GM19395 (cell line): ENCODE measurements at regions not wholly inside any gene's neighbourhood (a gene's known extent, or its start where the extent isn't known, plus 50 kb on each side); places are given as distances from the start of the nearest gene placed in this dataset.

Source experiments
- ATAC-seq: cut with Tn5 transposase; IDR thresholded peaks from one replicate; pipeline ENCODE4 v1.9.1; 2021; ENCODE audit warnings: mild to moderate bottlenecking, moderate library complexity; ENCODE audit not compliant: unreplicated experiment

- ATAC-seq, result no peak
These were observed 189.8 kb upstream of the GRIK2 start for GRCh38 chr6:101203664-101204063.

DNA sequence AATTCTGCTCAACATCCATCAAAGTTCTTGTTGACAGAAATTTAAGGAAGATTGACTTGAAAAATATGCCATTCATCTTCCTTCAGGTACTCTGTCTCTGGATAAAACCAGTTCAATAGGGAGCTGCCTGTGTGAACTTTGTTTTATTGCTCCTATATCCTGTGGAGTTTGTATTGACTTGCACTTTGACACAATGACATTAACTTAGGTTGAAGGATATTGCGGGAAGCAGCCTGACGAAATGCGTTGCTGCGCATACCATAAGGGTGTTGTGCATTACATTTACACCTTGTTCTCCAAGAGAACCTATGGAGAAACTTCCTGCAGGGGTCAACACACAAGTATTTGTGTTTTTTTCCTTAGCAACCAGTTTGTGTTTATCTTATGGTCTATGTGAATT is 185.4 kb upstream of the GRIK2 start:
- ATAC-seq, result no peak

DNA sequence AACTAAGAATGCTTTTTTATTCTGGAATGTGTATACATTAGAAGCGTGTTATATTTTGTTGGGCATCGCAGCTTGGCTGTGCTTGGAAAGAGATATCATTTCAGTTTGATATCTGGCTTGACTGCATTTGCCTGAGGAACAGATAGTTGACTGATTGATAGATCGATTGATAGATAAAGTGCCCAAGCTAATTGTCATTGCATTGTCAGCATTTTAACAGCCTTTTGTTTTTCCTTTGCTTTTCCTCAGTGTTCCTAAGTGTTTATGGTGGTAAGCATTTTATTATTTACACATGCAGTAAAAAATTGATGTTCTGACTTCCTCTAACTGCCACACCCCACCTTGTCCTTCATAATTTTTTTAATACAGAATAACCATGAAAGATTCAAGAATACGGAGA is 180.9 kb upstream of the GRIK2 start:
- no peak for ATAC-seq

DNA sequence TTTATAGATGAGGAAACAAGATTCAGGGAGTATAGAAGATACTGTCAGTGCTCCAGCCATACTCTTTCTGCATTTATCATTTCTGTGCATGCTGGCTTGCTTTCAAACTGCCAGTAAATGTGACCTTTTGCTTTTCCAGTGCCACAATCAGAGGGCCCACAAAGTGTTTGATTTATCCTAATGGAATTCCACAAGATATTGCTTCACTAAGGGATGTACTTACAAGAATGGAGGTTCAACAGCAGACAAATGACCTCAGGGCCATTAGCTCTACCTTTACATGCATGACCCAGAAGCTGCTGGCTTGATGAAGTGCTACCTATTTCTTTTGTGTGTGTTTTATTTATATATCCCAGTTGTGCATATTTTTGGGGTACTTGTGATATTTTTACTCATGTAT is 171.5 kb upstream of the GRIK2 start:
- ATAC-seq, result no peak

GRCh38 chr6:101224751-101225150 is 168.8 kb upstream of the GRIK2 start:
- no peak for ATAC-seq

GRCh38 chr6:101226677-101227135 is 166.8 kb upstream of the GRIK2 start:
- ATAC-seq, result no peak

DNA sequence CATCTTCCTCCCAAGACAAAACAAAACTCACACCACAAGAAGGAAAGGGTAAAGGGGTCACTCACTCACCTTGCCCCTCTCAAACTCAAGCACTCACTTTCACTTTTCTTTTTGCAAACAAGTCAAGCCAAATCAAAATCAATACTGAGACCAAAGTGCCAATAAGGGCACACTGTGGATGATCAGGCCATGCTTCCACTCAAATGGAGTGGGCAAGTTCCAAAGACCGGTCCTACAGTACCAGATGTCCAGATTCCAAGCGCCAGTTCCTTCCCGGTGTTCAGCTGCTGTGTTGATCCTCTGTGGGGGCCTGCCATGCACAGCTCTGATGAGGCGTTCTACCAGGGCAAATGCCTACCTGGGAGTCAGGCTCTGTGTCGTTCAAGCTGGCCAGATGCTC is 162.6 kb upstream of the GRIK2 start:
- no peak for ATAC-seq

- no peak for ATAC-seq
These were observed 161.8 kb upstream of the GRIK2 start for GRCh38 chr6:101231606-101232235.

DNA sequence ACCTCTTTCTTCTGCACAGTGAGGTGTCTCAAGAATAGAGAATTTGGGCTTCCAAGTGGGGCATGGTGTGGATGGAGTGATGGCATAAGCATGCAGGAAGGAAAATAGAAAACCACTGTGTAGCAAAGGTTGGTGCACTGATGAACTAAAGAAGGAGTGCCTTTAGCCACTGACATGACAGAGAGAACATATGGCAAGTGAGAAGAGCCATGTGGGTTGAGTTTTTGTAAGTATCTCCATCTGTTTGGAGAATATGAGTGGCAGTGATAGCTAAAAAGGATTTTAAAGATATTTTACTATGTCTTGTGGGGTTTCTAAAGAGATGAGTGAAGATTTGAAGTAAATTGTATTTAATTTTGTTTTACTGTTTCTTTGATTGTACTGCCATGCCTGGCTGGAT is 160.5 kb upstream of the GRIK2 start:
- no peak for ATAC-seq

GRCh38 chr6:101236709-101237108 is 156.8 kb upstream of the GRIK2 start:
- no peak for ATAC-seq

- ATAC-seq, result no peak
These were observed 152.1 kb upstream of the GRIK2 start for GRCh38 chr6:101241442-101241841.

DNA sequence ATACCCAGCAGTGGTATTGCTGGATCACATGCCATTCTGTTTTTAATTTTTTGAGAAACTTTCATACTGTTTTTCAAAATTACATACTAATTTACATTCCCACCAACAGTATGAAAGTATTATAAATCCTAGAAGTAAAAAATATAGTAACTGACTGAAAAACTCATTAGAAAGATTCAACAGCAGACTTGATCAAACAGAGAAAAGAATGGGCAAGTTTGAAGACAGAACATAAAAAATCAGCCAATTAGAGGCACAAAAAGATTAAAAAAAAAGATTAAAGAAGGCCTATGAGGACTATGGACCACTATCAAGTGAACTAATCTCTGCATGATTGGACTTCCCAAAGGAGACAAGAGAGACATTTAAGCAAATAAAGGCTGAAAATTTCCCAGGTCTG is 144.0 kb upstream of the GRIK2 start:
- ATAC-seq, result no peak

DNA sequence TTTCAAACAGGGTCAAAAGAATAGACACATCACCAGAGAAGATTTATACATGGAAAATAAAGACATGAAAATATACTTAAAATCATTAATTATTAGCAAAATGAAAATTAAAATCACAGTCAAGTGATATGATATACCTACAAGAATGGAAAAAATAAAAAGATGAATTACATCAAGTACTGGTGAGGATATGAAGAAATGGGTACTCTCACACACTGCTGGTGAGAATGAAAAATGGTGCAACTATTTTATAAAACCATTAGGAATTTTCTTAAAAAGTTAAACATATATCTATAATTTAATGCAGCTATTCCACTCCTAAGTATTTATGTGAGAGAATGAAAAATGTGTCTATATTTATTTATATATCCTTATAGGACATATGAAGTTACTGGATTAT is 136.3 kb upstream of the GRIK2 start:
- ATAC-seq, result no peak

GRCh38 chr6:101259505-101259904 is 134.0 kb upstream of the GRIK2 start:
- ATAC-seq, result no peak

- no peak for ATAC-seq
These were observed 129.9 kb upstream of the GRIK2 start for GRCh38 chr6:101263596-101263995.

DNA sequence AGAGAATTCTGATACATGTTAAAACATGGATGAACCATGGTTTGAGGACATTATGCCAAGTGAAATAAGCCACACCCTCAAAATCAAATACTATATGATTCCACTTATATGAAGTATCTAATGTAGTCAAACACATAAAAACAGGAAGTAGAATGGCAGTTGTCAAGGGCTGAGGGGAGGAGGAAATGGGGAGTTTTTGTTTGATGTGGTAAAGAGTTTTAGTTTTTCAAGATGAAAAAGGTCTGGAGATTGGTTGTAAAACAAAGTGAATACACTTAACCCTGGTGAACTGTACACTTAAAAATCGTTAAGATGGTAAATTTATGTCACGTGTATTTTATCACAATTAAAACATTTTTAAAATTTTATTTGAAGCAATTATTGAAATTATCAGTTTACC is 127.4 kb upstream of the GRIK2 start:
- no peak for ATAC-seq

DNA sequence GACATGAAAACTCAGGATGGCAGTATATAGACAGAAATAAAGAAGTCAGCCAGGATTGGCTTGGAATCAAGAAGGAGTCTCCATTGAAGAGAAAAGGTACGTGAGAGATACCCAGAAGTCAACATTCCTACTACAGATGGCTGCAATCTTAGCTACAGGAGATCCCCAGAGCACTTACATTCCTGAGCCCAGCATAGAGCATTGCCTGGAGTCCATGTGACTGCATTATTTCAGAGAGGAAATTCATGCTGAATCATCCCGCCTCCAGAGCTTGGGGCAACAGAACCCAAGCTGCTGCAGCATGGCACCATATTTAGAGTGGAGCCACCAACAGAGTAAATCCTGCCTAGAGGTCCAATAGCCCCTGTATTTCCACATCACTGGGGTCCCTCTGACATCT is 125.0 kb upstream of the GRIK2 start:
- no peak for ATAC-seq

GRCh38 chr6:101275251-101275650 is 118.3 kb upstream of the GRIK2 start:
- no peak for ATAC-seq

DNA sequence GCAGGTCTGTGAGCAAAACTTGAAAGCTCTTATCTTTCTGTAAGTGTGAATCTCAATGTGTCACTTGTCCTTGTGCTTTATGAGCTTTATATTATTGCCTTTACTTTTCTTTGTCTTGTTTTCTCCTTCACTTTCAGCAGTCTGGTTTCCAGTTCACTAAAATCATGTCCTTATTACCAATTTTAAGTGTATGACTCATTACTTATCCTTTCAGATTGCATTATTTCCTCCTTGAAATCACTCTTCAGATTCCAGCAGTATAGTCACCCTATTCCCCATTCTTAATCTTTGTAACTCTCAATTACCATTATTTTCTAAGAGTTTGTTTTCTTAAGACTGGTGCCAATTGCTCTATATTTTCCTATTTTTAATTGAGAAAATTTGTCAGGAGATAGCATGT is 117.4 kb upstream of the GRIK2 start:
- ATAC-seq, result no peak

DNA sequence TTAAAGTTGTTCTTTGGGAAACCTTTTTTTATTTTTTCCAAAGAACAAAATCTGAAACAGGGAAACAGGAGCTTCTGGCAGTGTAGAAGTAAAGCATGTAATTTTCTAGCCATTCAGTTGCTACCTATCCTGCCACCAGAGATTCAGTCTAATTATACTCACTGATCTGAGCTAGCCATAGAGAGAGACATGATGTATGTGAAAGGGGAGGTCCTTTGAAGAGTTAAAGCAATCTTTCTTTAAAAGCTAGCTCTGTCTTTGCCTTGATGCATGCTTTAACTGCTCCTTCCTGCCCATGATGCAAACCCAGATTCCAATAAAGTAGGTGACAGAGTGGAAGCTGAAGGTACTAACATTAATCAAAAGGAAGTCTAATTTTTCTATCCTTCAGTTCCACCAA is 114.1 kb upstream of the GRIK2 start:
- no peak for ATAC-seq

- no peak for ATAC-seq
These were observed 112.2 kb upstream of the GRIK2 start for GRCh38 chr6:101281266-101281665.

- ATAC-seq, result no peak
These were observed 109.4 kb upstream of the GRIK2 start for GRCh38 chr6:101284131-101284530.

GRCh38 chr6:101286146-101286545 is 107.4 kb upstream of the GRIK2 start:
- ATAC-seq, result no peak
